ENCODE measurements at regions not wholly inside any gene's neighbourhood (a gene's known extent, or its start where the extent isn't known, plus 50 kb on each side); places are given as distances from the start of the nearest gene placed in this dataset.

- H3K9me3 Mint-ChIP-seq = no peaks in the 10 kb centered on the region
- peaks cover 10% of the 10 kb centered on the region for H3K4me1 ChIP-seq (ENCODE audit: control insufficient read depth, insufficient read depth, low read length)
- H3K27me3 Mint-ChIP-seq (ENCODE audit: insufficient read depth) = peaks cover 3% of the 10 kb centered on the region
- no peaks in the 10 kb centered on the region for H3K36me3 Mint-ChIP-seq (ENCODE audit: low read depth)
- no peaks in the 10 kb centered on the region for H3K9me3 ChIP-seq (ENCODE audit: control insufficient read depth, low read length)
- no peak for TF ChIP-seq CTCF (conservative IDR thresholded peaks at IDR 0.05)
- H3K4me3 Mint-ChIP-seq = no peak overlapping the region
- H3K4me3 ChIP-seq (ENCODE audit: low read length) = no peak overlapping the region
- H3K27me3 ChIP-seq (ENCODE audit: control insufficient read depth, insufficient read depth, low read length, poor library complexity, severe bottlenecking) = no peaks in the 10 kb centered on the region
- H3K36me3 ChIP-seq (ENCODE audit: control insufficient read depth, insufficient read depth, low read length) = no peaks in the 10 kb centered on the region
- H3K27ac Mint-ChIP-seq = no peak overlapping the region
- H3K4me1 Mint-ChIP-seq = no peaks in the 10 kb centered on the region
- H3K9ac ChIP-seq (ENCODE audit: extremely low read depth, low read length, poor library complexity, severe bottlenecking) = no peak overlapping the region
- H3K27ac ChIP-seq (ENCODE audit: low read depth, low read length) = no peak overlapping the region
- DNase-seq = peak; percentile 63
These were observed 265.8 kb downstream of the TENT4A start for GRCh38 chr5:6979061-6979460.

GRCh38 chr5:6989230-6989629 is 276.0 kb downstream of the TENT4A start:
- no peak overlapping the region for H3K4me3 ChIP-seq (ENCODE audit: low read length)
- no peak overlapping the region for H3K9ac ChIP-seq (ENCODE audit: extremely low read depth, low read length, poor library complexity, severe bottlenecking)
- Mint-ChIP-seq H3K27me3 (ENCODE audit: insufficient read depth) (no peaks in the 10 kb centered on the region), H3K27ac (no peak overlapping the region), H3K9me3 (no peaks in the 10 kb centered on the region), H3K36me3 (ENCODE audit: low read depth) (no peaks in the 10 kb centered on the region), H3K4me3 (no peak overlapping the region), H3K4me1 (no peaks in the 10 kb centered on the region)
- H3K27ac ChIP-seq (ENCODE audit: low read depth, low read length) = no peak overlapping the region
- H3K27me3 ChIP-seq (ENCODE audit: control insufficient read depth, insufficient read depth, low read length, poor library complexity, severe bottlenecking) = no peaks in the 10 kb centered on the region
- DNase-seq = no peak
- no peaks in the 10 kb centered on the region for H3K36me3 ChIP-seq (ENCODE audit: control insufficient read depth, insufficient read depth, low read length)
- no peak for TF ChIP-seq CTCF (conservative IDR thresholded peaks at IDR 0.05)
- no peaks in the 10 kb centered on the region for H3K4me1 ChIP-seq (ENCODE audit: control insufficient read depth, insufficient read depth, low read length)
- WGBS, 2 experiments (ENCODE audit: insufficient coverage in 1 of 2, insufficient read length in 1 of 2) = 76 to 82% methylated on average over 5 to 6 of the region's 6 CpGs
- no peaks in the 10 kb centered on the region for H3K9me3 ChIP-seq (ENCODE audit: control insufficient read depth, low read length)

- Mint-ChIP-seq H3K27ac (no peak overlapping the region), H3K4me1 (no peaks in the 10 kb centered on the region)
These were observed 280.9 kb downstream of the TENT4A start for GRCh38 chr5:6994097-6994496.

More at GRCh38 chr5:6994097-6994496, 280.9 kb downstream of the TENT4A start:
- no peak overlapping the region for H3K9ac ChIP-seq (ENCODE audit: extremely low read depth, low read length, poor library complexity, severe bottlenecking)
- H3K9me3 Mint-ChIP-seq = peaks cover 15% of the 10 kb centered on the region
- H3K4me3 ChIP-seq (ENCODE audit: low read length) = no peak overlapping the region
- H3K4me1 ChIP-seq (ENCODE audit: control insufficient read depth, insufficient read depth, low read length) = no peaks in the 10 kb centered on the region
- H3K27me3 ChIP-seq (ENCODE audit: control insufficient read depth, insufficient read depth, low read length, poor library complexity, severe bottlenecking) = no peaks in the 10 kb centered on the region
- no peak overlapping the region for H3K4me3 Mint-ChIP-seq
- no peak overlapping the region for H3K27ac ChIP-seq (ENCODE audit: low read depth, low read length)
- no peak for TF ChIP-seq CTCF (conservative IDR thresholded peaks at IDR 0.05)
- no peaks in the 10 kb centered on the region for H3K36me3 Mint-ChIP-seq (ENCODE audit: low read depth)
- no peaks in the 10 kb centered on the region for H3K36me3 ChIP-seq (ENCODE audit: control insufficient read depth, insufficient read depth, low read length)
- 83 to 97% methylated on average over 1 of the region's 1 CpG for WGBS, 2 experiments (ENCODE audit: insufficient coverage in 1 of 2, insufficient read length in 1 of 2)
- H3K27me3 Mint-ChIP-seq (ENCODE audit: insufficient read depth) = peaks cover 3% of the 10 kb centered on the region
- no peak for DNase-seq
- peaks cover 6% of the 10 kb centered on the region for H3K9me3 ChIP-seq (ENCODE audit: control insufficient read depth, low read length)

All from endodermal cell (in vitro differentiated cells).